ENCODE measurements at regions not wholly inside any gene's neighbourhood (a gene's known extent, or its start where the extent isn't known, plus 50 kb on each side); places are given as distances from the start of the nearest gene placed in this dataset.

DNA sequence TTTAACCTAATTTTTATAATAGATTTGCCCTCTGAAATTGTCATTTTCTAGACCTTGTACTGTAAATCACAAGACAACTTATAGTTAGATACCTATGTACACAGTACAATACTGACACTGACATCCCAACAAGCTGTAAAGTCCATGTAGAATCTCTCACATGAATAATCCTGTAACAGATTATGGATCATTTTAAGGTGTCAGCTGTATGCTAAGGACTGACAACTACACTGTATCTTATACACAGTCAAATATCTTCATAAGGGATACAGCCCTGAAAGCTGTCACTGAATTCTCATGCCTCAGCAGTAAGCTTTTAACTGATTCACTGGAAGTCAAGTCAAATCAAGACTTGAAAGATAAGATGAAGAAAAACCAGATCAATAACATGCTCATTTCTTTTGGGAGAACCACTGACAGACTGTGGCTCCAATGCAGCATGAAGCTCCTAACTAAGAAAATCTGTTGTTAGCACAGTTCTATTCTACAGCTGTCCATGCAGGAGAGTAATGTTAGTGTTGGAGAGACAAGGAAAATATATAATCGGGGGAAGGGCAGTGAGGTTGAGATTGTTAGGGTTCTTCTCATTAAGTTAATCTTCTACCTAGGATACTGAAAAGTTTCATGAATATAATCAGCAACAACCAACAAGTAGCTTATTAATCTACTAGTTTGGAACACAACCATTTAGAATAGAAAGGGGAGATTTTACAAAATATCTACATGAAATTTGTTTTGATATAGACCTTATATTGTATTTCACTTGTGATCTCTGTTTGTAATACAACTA, 612.0 kb downstream of the PCDH18 start:
- DNase-seq: no peak

- DNase-seq: no peak
Observed at GRCh38 chr4:136918772-136919171, 613.5 kb downstream of the PCDH18 start.

- DNase-seq: no peak
Observed at GRCh38 chr4:136917312-136918110, 614.8 kb downstream of the PCDH18 start.

DNA sequence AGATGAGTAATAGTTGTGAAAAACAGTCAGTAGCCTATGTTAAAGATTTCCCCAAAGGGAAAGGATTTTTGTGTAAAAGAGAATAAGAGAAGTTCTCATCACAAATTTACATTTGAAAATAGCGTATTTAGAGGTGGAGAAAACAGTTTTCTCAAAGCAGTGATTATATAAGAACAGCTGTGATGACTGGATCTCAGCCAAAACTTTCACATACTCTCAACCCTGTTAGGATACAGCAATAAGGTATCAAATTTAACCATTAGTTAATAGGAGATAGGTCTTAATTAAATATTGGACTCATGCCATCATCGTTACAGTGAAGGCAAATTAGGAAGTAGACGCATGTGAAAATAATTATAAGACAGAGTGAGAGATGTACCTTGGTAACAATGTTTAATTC, 622.7 kb downstream of the PCDH18 start:
- DNase-seq: no peak

GRCh38 chr4:136908122-136908521, 624.2 kb downstream of the PCDH18 start:
- no peak for DNase-seq

GRCh38 chr4:136900696-136901095, 631.6 kb downstream of the PCDH18 start:
- DNase-seq: no peak

GRCh38 chr4:136898590-136899248, 633.6 kb downstream of the PCDH18 start:
- DNase-seq: no peak

GRCh38 chr4:136893573-136893972, 638.7 kb downstream of the PCDH18 start:
- no peak for DNase-seq

GRCh38 chr4:136881666-136882065, 650.6 kb downstream of the PCDH18 start:
- no peak for DNase-seq

GRCh38 chr4:136873555-136873954, 658.7 kb downstream of the PCDH18 start:
- DNase-seq: no peak

DNA sequence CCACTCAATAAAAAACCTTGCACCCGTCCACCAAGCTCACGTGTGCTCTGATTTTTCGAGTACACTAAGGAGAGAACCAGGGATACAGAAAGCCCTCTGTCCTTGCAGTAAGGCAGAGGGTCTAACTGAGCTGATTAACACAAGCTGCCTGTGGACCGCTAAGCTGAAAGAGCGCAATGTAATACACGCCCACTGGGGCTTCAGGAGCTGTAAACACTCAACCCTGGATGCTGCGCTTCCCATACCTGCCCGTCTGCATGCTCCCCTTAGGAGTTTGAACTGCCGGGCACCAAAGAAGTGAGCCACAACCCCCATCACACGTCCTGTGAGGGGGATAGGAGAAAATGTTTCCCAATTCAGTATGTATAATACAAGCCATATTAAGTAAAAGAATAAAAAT, 664.8 kb downstream of the PCDH18 start:
- DNase-seq: no peak

DNA sequence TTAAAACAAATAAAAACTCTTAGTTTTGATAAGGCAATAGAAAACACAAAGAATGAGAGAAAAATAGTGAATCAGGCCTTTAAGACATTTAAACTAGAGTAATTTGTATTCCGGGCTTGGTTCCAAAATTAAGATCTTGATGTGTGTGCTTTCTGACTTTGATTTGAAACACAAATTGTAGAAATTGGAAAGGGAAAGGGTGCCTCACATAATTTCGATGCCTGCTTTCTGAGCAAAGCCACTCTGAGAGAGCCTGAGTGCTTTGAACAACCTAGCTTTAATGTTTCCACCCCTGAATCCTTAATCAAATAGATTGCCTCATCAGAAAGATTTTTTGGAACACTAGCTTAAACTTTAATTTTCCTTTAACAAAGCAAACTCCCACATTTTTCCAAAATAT, 666.8 kb downstream of the PCDH18 start:
- no peak for DNase-seq

GRCh38 chr4:136864604-136865185, 667.6 kb downstream of the PCDH18 start:
- DNase-seq: peak; percentile 23

- DNase-seq: no peak
Observed at GRCh38 chr4:136863756-136864155, 668.5 kb downstream of the PCDH18 start.

- DNase-seq: no peak
Observed at GRCh38 chr4:136862653-136863052, 669.6 kb downstream of the PCDH18 start.

DNA sequence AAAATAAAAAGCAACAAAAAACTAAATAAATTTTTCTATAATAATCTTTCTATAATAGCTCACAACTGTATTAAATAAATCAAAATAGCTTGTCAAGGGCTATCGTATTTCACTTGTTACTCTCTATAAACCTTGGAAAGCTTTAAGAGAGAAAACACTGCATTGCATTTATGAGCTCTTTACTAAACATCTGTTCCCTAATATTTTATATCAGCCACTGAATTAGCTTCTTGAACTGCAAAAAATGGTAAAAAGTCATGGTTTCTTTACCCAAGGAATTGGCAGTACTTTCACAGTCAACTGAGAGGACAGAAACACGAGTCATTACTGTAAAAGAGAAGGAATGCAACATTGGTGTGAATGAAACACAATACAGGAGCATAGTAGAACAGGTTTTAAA, 671.2 kb downstream of the PCDH18 start:
- no peak for DNase-seq

DNA sequence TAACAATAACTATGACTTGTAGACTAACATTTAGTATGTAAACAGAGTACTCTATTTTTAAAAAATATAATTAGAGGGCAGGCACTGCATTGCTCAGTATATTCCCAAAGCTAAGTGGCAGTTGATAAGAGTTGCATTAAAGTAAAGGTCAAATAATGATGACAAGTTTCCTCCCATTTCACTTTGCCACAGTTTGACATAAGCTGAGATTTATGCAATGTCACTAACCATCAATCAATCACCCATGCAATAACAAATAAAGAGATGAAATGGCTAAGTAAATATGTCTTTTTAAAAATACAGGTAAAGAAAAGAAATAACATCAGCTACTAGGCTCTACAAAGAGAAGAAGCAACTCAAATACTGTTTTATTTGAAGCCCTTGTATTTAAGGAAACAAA, 673.4 kb downstream of the PCDH18 start:
- no peak for DNase-seq

DNA sequence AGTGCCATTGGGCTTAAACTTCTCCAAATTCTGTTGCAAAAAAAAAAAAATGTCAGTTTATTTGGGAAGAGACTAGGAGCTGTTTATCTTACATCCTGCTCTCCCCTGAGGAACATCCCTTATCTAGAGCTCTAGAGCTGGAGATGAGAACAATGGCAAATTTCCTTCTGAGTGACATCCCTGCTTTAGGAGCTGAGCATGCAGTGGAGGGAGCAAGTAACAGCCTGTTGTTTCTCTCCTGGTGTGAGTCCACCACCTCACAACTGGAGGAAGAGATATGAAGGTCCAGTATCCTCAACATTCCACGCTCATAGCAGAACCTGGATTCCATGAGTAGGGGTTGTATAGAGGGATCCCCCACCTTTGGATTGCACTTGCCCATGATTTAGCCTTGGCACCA, 676.4 kb downstream of the PCDH18 start:
- no peak for DNase-seq

DNA sequence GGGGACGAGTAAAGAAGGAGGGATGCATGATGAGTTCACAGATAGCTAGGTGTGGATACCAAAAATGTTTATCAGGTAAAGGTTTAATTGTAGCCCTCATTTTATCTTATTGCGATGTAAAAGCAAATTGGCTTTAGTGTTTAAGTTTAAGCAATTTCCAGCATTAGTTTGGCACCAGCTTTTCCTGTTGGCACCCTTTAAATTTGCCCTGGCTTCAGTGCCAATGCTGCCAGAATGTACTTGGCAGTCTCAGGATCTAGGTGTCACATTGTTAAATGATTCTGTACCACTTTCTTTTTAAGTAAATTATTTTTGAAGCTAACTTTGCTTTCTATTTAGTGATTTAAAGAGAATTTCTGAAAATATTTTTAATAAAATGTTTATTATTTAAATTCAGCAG, 681.8 kb downstream of the PCDH18 start:
- DNase-seq: no peak

GRCh38 chr4:136847881-136848621, 684.2 kb downstream of the PCDH18 start:
- DNase-seq: no peak

DNA sequence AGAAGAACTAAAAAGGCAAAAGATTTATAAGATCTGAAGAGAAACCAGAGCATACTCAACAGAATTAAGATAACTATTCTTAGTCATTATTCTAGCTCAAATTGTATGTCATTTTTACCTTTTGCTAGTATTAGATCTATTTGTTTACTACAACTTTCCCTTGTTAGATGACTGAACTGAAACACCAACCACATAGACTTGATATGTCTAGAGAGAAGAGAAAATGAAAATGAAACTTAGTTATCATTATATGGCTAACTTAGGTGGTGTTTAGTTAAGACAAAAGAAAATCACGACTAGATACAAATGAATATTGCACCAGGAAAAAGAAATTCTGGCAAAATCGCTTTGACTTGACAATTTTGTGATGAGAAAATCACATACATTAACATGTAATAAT, 690.8 kb downstream of the PCDH18 start:
- DNase-seq: no peak

- DNase-seq: no peak
Observed at GRCh38 chr4:136838607-136839006, 693.7 kb downstream of the PCDH18 start.

- no peak for DNase-seq
Observed at GRCh38 chr4:136831553-136831952, 700.7 kb downstream of the PCDH18 start.
